Loucy (cell line): ENCODE measurements at regions not wholly inside any gene's neighbourhood (a gene's known extent, or its start where the extent isn't known, plus 50 kb on each side); places are given as distances from the start of the nearest gene placed in this dataset.

Experiments
- EZH2phosphoT487 ChIP-seq: fragments of 200-600 bp; IDR thresholded peaks from 2 replicates; pipeline ENCODE4 v1.6.1; 2018; ENCODE audit warnings: antibody characterized with exemption, mild to moderate bottlenecking, moderate library complexity, borderline replicate concordance
- TF ChIP-seq, protein P1 (sequence below): fragments of 200-600 bp; sonication (generic); conservative IDR thresholded peaks from 2 replicates; pipeline ENCODE4 v1.5.1; 2014; ENCODE audit warnings: mild to moderate bottlenecking, antibody characterized with exemption, low read length

DNA sequence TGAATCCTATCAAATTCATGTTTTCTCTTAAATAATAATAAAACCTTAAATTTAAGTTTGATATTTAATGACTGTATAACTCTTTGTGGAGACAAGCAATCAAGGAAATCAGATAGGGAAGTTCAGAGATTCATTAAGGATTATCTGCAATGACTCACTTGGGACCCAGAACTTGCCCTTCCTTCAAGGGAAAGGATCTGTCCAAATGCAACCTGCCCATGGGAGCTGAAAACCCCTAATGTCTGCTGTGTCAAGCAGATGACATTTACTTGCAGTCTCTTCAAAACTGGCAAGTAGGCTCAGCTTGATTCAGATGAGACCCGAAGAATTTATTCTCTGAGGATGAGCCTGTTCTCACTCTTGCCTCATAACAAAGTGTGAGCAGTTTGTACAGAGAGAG is 1577.6 kb downstream of the EFNA5 start:
- TF ChIP-seq, protein P1, sequence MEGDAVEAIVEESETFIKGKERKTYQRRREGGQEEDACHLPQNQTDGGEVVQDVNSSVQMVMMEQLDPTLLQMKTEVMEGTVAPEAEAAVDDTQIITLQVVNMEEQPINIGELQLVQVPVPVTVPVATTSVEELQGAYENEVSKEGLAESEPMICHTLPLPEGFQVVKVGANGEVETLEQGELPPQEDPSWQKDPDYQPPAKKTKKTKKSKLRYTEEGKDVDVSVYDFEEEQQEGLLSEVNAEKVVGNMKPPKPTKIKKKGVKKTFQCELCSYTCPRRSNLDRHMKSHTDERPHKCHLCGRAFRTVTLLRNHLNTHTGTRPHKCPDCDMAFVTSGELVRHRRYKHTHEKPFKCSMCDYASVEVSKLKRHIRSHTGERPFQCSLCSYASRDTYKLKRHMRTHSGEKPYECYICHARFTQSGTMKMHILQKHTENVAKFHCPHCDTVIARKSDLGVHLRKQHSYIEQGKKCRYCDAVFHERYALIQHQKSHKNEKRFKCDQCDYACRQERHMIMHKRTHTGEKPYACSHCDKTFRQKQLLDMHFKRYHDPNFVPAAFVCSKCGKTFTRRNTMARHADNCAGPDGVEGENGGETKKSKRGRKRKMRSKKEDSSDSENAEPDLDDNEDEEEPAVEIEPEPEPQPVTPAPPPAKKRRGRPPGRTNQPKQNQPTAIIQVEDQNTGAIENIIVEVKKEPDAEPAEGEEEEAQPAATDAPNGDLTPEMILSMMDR = no peak
- no peak for TF ChIP-seq EZH2phosphoT487
